ENCODE measurements at regions not wholly inside any gene's neighbourhood (a gene's known extent, or its start where the extent isn't known, plus 50 kb on each side); places are given as distances from the start of the nearest gene placed in this dataset.

DNA sequence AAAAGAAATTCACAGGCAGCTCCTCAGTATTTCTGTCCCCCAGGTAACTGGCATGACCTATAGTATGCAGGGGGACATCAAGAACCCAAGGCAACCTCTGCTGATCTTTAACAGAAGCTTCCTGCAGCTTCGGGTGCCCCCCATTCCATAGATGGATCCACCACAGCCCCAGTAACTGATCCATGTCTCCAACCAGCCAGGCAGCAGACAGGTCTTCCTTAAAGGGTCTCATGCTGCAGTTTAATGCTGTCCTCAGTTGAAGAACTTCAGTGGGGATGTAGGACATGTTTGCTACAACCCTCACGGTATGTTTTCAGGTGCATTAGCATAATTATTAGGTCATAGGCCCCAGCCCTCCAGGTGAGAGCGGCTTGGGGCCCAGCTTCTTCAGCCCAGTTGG, 90.9 kb upstream of the OLIG2 start:
- TF ChIP-seq, protein P1, sequence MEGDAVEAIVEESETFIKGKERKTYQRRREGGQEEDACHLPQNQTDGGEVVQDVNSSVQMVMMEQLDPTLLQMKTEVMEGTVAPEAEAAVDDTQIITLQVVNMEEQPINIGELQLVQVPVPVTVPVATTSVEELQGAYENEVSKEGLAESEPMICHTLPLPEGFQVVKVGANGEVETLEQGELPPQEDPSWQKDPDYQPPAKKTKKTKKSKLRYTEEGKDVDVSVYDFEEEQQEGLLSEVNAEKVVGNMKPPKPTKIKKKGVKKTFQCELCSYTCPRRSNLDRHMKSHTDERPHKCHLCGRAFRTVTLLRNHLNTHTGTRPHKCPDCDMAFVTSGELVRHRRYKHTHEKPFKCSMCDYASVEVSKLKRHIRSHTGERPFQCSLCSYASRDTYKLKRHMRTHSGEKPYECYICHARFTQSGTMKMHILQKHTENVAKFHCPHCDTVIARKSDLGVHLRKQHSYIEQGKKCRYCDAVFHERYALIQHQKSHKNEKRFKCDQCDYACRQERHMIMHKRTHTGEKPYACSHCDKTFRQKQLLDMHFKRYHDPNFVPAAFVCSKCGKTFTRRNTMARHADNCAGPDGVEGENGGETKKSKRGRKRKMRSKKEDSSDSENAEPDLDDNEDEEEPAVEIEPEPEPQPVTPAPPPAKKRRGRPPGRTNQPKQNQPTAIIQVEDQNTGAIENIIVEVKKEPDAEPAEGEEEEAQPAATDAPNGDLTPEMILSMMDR (conservative IDR thresholded peaks at IDR 0.05) = no peak
- no peak for DNase-seq (ENCODE audit: low read depth, low spot score)
- no peaks in the 10 kb centered on the region for H3K4me1 Mint-ChIP-seq
- peaks cover 38% of the 10 kb centered on the region for H3K27me3 Mint-ChIP-seq (ENCODE audit: low read depth)
- no peak overlapping the region for H3K4me3 Mint-ChIP-seq
- no peaks in the 10 kb centered on the region for H3K9me3 Mint-ChIP-seq
- no peaks in the 10 kb centered on the region for H3K36me3 Mint-ChIP-seq (ENCODE audit: low read depth)
- no peak overlapping the region for H3K27ac Mint-ChIP-seq (ENCODE audit: unreplicated experiment)

DNA sequence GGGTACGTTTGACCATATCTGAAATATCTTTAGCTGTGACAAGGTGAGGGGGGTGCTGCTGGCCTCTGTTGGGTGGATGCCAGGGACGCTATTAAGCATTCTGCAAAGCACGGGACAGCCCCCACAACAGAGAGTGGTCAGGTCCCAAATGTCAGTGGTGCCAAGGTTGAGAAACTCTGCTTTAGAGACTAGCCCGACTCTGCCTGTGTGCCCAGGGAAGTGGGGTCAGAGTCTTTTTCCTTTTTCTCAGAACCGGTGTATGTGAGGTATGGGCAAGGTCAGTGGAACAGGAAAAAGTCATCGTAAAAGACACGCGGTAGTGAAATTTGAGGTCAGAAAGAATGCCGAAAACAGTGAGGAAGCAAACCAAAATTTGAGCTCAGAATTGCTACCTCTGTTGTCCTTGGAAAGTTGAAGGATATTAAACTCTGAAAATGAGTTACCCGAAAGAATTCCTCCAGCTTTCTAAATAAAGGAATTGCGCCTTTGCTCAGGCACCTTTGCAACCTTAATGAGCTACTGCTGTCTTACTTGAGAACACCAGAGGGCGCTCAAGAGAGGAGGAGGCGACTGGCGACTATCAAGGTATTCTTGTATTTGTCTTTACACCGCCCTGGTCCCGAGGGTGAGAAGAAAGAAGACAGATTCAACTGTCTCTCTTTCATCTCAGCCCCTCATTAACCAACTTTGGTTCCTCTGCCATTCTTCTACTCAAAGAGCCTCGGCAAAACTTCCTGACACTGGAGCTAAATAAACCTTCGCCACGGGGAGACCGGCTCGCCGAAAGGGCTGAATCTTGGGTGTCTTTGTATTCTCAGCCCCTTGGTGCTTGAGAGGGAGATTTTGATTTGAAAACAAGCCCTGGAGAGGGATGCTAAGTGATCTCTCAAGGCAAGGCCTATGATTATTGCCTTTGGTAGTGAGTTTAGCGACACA, 85.4 kb upstream of the OLIG2 start:
- Mint-ChIP-seq H3K4me1 (no peaks in the 10 kb centered on the region), H3K9me3 (no peaks in the 10 kb centered on the region), H3K4me3 (no peak overlapping the region), H3K27me3 (ENCODE audit: low read depth) (peaks cover 81% of the 10 kb centered on the region), H3K36me3 (ENCODE audit: low read depth) (no peaks in the 10 kb centered on the region), H3K27ac (ENCODE audit: unreplicated experiment) (no peak overlapping the region)
- TF ChIP-seq, protein P1 (conservative IDR thresholded peaks at IDR 0.05) = peak; percentile 88
- DNase-seq (ENCODE audit: low read depth, low spot score) = peak; percentile 50

DNA sequence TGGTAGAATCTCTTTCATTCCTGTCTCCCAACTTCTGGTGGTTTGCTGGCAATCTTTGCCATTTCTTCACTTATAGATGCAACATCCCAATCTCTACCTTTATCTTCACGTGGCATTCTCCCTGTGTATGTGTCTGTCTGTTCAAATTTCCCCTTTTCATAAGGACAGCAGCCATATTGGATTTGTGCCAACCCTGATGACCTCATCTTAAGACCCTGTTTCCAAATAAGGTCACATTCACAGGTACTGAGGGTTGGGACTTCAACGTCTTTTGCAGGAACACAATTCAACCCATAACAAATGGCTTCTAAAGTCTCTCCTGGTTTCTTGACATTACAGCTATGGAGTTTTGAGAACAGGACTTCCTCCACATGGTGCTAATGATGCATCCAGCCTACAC, 84.5 kb upstream of the OLIG2 start:
- H3K9me3 Mint-ChIP-seq = no peaks in the 10 kb centered on the region
- peaks cover 86% of the 10 kb centered on the region for H3K27me3 Mint-ChIP-seq (ENCODE audit: low read depth)
- DNase-seq (ENCODE audit: low read depth, low spot score) = no peak
- no peak overlapping the region for H3K4me3 Mint-ChIP-seq
- no peak overlapping the region for H3K27ac Mint-ChIP-seq (ENCODE audit: unreplicated experiment)
- no peaks in the 10 kb centered on the region for H3K36me3 Mint-ChIP-seq (ENCODE audit: low read depth)
- TF ChIP-seq, protein P1 (conservative IDR thresholded peaks at IDR 0.05) = no peak
- H3K4me1 Mint-ChIP-seq = no peaks in the 10 kb centered on the region

DNA sequence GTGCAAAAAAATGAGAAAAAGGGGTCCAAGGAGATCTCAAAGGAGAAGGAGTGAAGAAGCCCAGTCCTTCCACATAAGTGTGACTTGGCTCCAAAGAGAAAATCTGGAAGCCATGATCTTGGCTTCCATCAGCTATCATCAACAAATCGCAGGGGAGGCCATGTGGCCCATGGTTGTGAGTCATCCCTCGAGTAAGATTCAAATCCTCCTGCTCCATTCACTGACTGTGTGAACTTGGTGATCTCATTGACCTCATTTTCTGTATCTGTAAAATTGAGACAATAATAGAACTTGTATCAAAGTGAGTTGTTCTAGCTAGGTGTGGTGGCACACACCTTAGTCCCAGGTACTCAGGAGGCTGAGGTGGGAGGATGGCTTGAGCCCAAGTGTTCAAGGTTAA, 79.1 kb upstream of the OLIG2 start:
- no peak overlapping the region for H3K27ac Mint-ChIP-seq (ENCODE audit: unreplicated experiment)
- DNase-seq (ENCODE audit: low read depth, low spot score) = no peak
- no peaks in the 10 kb centered on the region for H3K36me3 Mint-ChIP-seq (ENCODE audit: low read depth)
- H3K4me1 Mint-ChIP-seq = peaks cover 10% of the 10 kb centered on the region
- TF ChIP-seq, protein P1 (conservative IDR thresholded peaks at IDR 0.05) = no peak
- H3K9me3 Mint-ChIP-seq = peaks cover 5% of the 10 kb centered on the region
- no peak overlapping the region for H3K4me3 Mint-ChIP-seq
- H3K27me3 Mint-ChIP-seq (ENCODE audit: low read depth) = peaks cover 97% of the 10 kb centered on the region

DNA sequence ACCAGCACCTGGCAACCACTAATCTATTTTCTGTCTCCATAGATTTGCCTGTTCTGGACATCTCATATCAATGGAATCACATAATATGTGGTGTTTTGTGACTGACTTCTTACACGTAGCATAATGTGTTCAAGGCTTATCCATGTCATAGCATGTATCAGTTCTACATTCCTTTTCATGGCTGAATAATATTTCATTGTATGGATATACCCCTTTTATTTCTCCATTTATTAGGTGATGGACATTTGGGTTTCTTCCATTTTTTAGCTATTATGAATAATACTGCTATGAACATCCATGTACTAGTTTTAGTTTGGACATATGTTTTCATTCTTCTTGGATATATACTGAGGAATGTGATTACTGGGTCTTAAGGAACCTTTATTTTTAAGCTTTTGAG, 78.0 kb upstream of the OLIG2 start:
- TF ChIP-seq, protein P1 (conservative IDR thresholded peaks at IDR 0.05) = no peak
- Mint-ChIP-seq H3K27me3 (ENCODE audit: low read depth) (peaks cover 98% of the 10 kb centered on the region), H3K27ac (ENCODE audit: unreplicated experiment) (no peak overlapping the region), H3K36me3 (ENCODE audit: low read depth) (no peaks in the 10 kb centered on the region), H3K4me3 (no peak overlapping the region), H3K4me1 (peaks cover 21% of the 10 kb centered on the region), H3K9me3 (peaks cover 5% of the 10 kb centered on the region)
- no peak for DNase-seq (ENCODE audit: low read depth, low spot score)

All from neural crest cell (in vitro differentiated cells).